ENCODE measurements at regions not wholly inside any gene's neighbourhood (a gene's known extent, or its start where the extent isn't known, plus 50 kb on each side); places are given as distances from the start of the nearest gene placed in this dataset.

- H3K4me1 Mint-ChIP-seq = no peaks in the 10 kb centered on the region
- peaks cover 0 to 1% (median 0%) of the 10 kb centered on the region in 3 donors for H3K27me3 Mint-ChIP-seq (ENCODE audit: low read depth in 3 of 3)
- no peak for DNase-seq
- H3K36me3 Mint-ChIP-seq = no peaks in the 10 kb centered on the region
- peaks cover 0 to 23% (median 6%) of the 10 kb centered on the region in 6 donors for H3K9me3 Mint-ChIP-seq
- no peak overlapping the region for H3K27ac Mint-ChIP-seq
- H3K4me3 Mint-ChIP-seq = no peak overlapping the region
These were observed 251.1 kb upstream of the ADGRL2 start for GRCh38 chr1:81549588-81550127.

DNA sequence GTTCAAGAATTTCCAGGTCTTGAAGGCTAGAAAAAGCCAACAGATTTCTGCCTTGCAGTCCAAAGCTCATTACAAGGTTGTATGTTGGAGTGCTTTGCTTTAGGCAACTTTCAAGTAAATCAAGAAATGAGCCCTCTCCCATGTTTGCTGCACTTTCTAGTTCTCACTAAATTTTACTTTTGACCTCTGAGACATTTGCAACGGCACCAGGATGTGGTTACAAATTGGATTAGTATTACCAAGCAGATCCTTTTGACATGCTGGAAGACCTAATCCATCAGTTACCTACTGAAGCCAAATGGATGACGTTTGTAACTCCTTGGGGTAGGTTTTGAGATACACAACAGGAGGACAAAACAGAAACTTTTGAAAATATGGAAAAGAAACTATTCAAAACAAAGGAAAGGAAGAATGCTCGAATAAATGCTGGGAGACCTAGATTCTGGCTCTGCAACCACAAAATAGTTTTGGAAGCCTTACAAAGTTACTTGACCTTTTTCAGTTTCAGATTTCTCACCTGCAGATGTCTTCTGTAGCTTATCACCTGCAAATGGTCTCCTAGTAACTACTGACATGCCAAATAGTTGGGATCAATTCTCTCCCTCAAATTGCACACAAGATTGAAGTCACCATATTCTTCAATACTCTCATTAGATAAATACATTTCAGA is 251.7 kb upstream of the ADGRL2 start:
- no peak for DNase-seq
- Mint-ChIP-seq H3K9me3 (peaks cover 0 to 20% (median 5%) of the 10 kb centered on the region in 6 donors), H3K36me3 (no peaks in the 10 kb centered on the region), H3K4me3 (no peak overlapping the region), H3K4me1 (no peaks in the 10 kb centered on the region), H3K27me3 (ENCODE audit: low read depth in 3 of 3) (peaks cover 0 to 1% (median 0%) of the 10 kb centered on the region in 3 donors), H3K27ac (no peak overlapping the region)

GRCh38 chr1:81547912-81548303 is 252.8 kb upstream of the ADGRL2 start:
- no peak for DNase-seq
- no peak overlapping the region for H3K4me3 Mint-ChIP-seq
- H3K27ac Mint-ChIP-seq = no peak overlapping the region
- peaks cover 0 to 24% (median 8%) of the 10 kb centered on the region in 6 donors for H3K9me3 Mint-ChIP-seq
- peaks cover 0 to 1% (median 0%) of the 10 kb centered on the region in 3 donors for H3K27me3 Mint-ChIP-seq (ENCODE audit: low read depth in 3 of 3)
- no peaks in the 10 kb centered on the region for H3K4me1 Mint-ChIP-seq
- H3K36me3 Mint-ChIP-seq = peaks cover 0 to 4% (median 0%) of the 10 kb centered on the region in 3 donors

DNA sequence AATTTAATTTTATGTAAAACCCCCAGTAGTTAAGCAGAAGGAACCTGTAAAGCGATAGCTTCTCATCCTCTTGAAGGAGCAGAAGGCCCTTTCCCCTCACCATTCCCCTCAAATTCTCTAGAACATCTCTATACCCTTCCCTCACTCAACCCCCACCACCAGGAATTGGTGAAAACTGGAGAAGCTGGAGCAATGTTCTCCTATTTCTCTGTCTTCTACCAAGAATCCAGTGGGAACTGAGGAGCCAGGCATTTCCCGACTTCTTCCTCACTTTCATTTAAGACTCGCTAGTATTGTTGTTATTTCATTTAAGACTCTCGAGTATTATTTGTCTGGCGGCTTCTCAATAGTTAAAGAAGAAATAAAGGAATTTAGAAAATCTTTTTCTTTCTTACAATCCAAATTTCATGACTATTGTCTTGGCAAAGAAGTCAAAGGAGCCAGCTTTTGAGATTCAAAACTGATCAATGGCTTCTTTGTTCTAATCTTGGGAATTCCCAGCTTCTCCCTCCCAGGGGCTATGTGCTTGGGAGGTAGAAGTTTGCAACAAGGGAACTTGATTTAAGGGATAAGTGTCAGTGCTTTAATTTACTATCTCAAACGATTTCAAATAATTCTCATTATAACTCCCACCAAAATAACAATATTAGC is 253.3 kb upstream of the ADGRL2 start:
- Mint-ChIP-seq H3K4me1 (no peaks in the 10 kb centered on the region), H3K36me3 (peaks cover 0 to 4% (median 0%) of the 10 kb centered on the region in 3 donors), H3K9me3 (peaks cover 0 to 24% (median 9%) of the 10 kb centered on the region in 6 donors), H3K27ac (no peak overlapping the region), H3K27me3 (ENCODE audit: low read depth in 3 of 3) (peaks cover 0 to 1% (median 0%) of the 10 kb centered on the region in 3 donors), H3K4me3 (no peak overlapping the region)
- DNase-seq = no peak

GRCh38 chr1:81545734-81546133 is 255.0 kb upstream of the ADGRL2 start:
- H3K9me3 Mint-ChIP-seq = peaks cover 0 to 24% (median 9%) of the 10 kb centered on the region in 6 donors
- no peaks in the 10 kb centered on the region for H3K4me1 Mint-ChIP-seq
- H3K27ac Mint-ChIP-seq = no peak overlapping the region
- DNase-seq = no peak
- H3K4me3 Mint-ChIP-seq = no peak overlapping the region
- peaks cover 0 to 4% (median 0%) of the 10 kb centered on the region in 3 donors for H3K36me3 Mint-ChIP-seq
- H3K27me3 Mint-ChIP-seq (ENCODE audit: low read depth in 3 of 3) = peaks cover 0 to 1% (median 0%) of the 10 kb centered on the region in 3 donors

- Mint-ChIP-seq H3K27me3 (ENCODE audit: low read depth in 3 of 3) (no peaks in the 10 kb centered on the region), H3K9me3 (peaks cover 0 to 35% (median 11%) of the 10 kb centered on the region in 6 donors), H3K36me3 (peaks cover 0 to 4% (median 0%) of the 10 kb centered on the region in 3 donors), H3K4me3 (no peak overlapping the region), H3K27ac (no peak overlapping the region), H3K4me1 (no peaks in the 10 kb centered on the region)
- DNase-seq = no peak
These were observed 257.0 kb upstream of the ADGRL2 start for GRCh38 chr1:81543764-81544163.

DNA sequence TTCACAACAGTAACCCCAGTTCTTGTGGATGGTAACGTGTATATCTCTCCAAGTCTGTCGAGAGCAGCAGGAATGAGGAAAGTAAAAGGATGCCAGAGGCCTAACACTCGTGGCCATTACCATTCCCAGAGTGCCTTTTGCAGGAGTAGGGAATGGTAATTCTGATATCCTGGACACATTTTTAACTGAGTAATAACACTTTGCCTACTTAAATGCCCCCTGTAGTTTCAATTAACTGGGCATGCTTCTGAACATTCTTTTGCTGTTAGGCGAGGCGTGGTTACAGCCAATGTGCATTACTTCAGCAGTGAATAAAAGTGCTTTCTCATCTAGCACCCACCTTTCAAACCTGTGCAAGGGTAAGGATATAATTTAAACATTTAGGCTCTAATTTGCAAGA is 258.5 kb upstream of the ADGRL2 start:
- Mint-ChIP-seq H3K4me1 (no peaks in the 10 kb centered on the region), H3K9me3 (peaks cover 2 to 37% (median 10%) of the 10 kb centered on the region in 6 donors), H3K36me3 (peaks cover 0 to 4% (median 0%) of the 10 kb centered on the region in 3 donors), H3K27ac (no peak overlapping the region), H3K4me3 (no peak overlapping the region), H3K27me3 (ENCODE audit: low read depth in 3 of 3) (no peaks in the 10 kb centered on the region)
- no peak for DNase-seq

- H3K9me3 Mint-ChIP-seq = peaks cover 6 to 34% (median 11%) of the 10 kb centered on the region in 6 donors
- no peaks in the 10 kb centered on the region for H3K4me1 Mint-ChIP-seq
- H3K27me3 Mint-ChIP-seq (ENCODE audit: low read depth in 3 of 3) = no peaks in the 10 kb centered on the region
- H3K27ac Mint-ChIP-seq = no peak overlapping the region
- DNase-seq = no peak
- H3K36me3 Mint-ChIP-seq = peaks cover 0 to 4% (median 0%) of the 10 kb centered on the region in 3 donors
- no peak overlapping the region for H3K4me3 Mint-ChIP-seq
These were observed 260.5 kb upstream of the ADGRL2 start for GRCh38 chr1:81540216-81540615.

- Mint-ChIP-seq H3K36me3 (no peaks in the 10 kb centered on the region), H3K27ac (no peak overlapping the region), H3K9me3 (peaks cover 5 to 28% (median 6%) of the 10 kb centered on the region in 6 donors), H3K4me1 (no peaks in the 10 kb centered on the region), H3K4me3 (no peak overlapping the region), H3K27me3 (ENCODE audit: low read depth in 3 of 3) (no peaks in the 10 kb centered on the region)
- DNase-seq = no peak
These were observed 271.7 kb upstream of the ADGRL2 start for GRCh38 chr1:81529014-81529413.

GRCh38 chr1:81525085-81525484 is 275.6 kb upstream of the ADGRL2 start:
- Mint-ChIP-seq H3K27ac (no peak overlapping the region), H3K4me3 (no peak overlapping the region), H3K4me1 (no peaks in the 10 kb centered on the region), H3K36me3 (no peaks in the 10 kb centered on the region), H3K27me3 (ENCODE audit: low read depth in 3 of 3) (peaks cover 0 to 1% (median 0%) of the 10 kb centered on the region in 3 donors), H3K9me3 (peaks cover 4 to 29% (median 8%) of the 10 kb centered on the region in 6 donors)
- DNase-seq = no peak

- H3K27ac Mint-ChIP-seq = no peak overlapping the region
These were observed 280.7 kb upstream of the ADGRL2 start for GRCh38 chr1:81519987-81520386.

GRCh38 chr1:81517987-81518386 is 282.7 kb upstream of the ADGRL2 start:
- no peaks in the 10 kb centered on the region for H3K36me3 Mint-ChIP-seq
- H3K4me3 Mint-ChIP-seq = no peak overlapping the region
- no peak overlapping the region for H3K27ac Mint-ChIP-seq
- no peak for DNase-seq
- peaks cover 0 to 10% (median 0%) of the 10 kb centered on the region in 3 donors for H3K27me3 Mint-ChIP-seq (ENCODE audit: low read depth in 3 of 3)
- no peaks in the 10 kb centered on the region for H3K4me1 Mint-ChIP-seq
- H3K9me3 Mint-ChIP-seq = peaks cover 1 to 37% (median 5%) of the 10 kb centered on the region in 6 donors

More at GRCh38 chr1:81519987-81520386, 280.7 kb upstream of the ADGRL2 start:
- peaks cover 1 to 28% (median 5%) of the 10 kb centered on the region in 6 donors for H3K9me3 Mint-ChIP-seq
- H3K36me3 Mint-ChIP-seq = no peaks in the 10 kb centered on the region
- no peaks in the 10 kb centered on the region for H3K4me1 Mint-ChIP-seq
- H3K27me3 Mint-ChIP-seq (ENCODE audit: low read depth in 3 of 3) = peaks cover 0 to 5% (median 0%) of the 10 kb centered on the region in 3 donors
- no peak overlapping the region for H3K4me3 Mint-ChIP-seq
- DNase-seq = no peak

GRCh38 chr1:81513796-81514354 is 286.9 kb upstream of the ADGRL2 start:
- Mint-ChIP-seq H3K27me3 (ENCODE audit: low read depth in 3 of 3) (peaks cover 0 to 8% (median 0%) of the 10 kb centered on the region in 3 donors), H3K9me3 (peaks cover 0 to 20% (median 5%) of the 10 kb centered on the region in 6 donors), H3K36me3 (no peaks in the 10 kb centered on the region), H3K27ac (no peak overlapping the region), H3K4me1 (no peaks in the 10 kb centered on the region), H3K4me3 (no peak overlapping the region)
- no peak for DNase-seq
